DND-41 (cell line): ENCODE measurements at regions not wholly inside any gene's neighbourhood (a gene's known extent, or its start where the extent isn't known, plus 50 kb on each side); places are given as distances from the start of the nearest gene placed in this dataset.

ENCODE experiments used
- ATAC-seq: fragments of 200-7000 bp; cut with Tn5 transposase; 3 replicates; pipeline ENCODE4 v1.9.1; 2021; ENCODE audit warnings: low read depth; ENCODE audit not compliant: insufficient read depth
- DNase-seq: peaks from one replicate; pipeline ENCODE4 v3.0.0-alpha.2; 2020
- H2AFZ ChIP-seq: 2 replicates; pipeline ENCODE4 v1.6.0; 2012; ENCODE audit warnings: low read depth, low read length
- H3K27ac ChIP-seq: 2 replicates; pipeline ENCODE4 v1.5.1; 2012; ENCODE audit warnings: low read length, inconsistent platforms
- H3K27me3 ChIP-seq: fragments of 200-600 bp; sonication (generic); 2 replicates; pipeline ENCODE4 v1.6.0; 2012; ENCODE audit warnings: low read length, mild to moderate bottlenecking, inconsistent platforms; ENCODE audit not compliant: insufficient read depth, poor library complexity
- H3K36me3 ChIP-seq: 2 replicates; pipeline ENCODE4 v1.5.1; 2012; ENCODE audit warnings: low read length, inconsistent platforms; ENCODE audit not compliant: insufficient read depth
- H3K4me1 ChIP-seq: 2 replicates; pipeline ENCODE4 v1.5.1; 2012; ENCODE audit warnings: mild to moderate bottlenecking, low read length; ENCODE audit not compliant: insufficient read depth
- H3K4me2 ChIP-seq: 2 replicates; pipeline ENCODE4 v1.6.0; 2012; ENCODE audit warnings: mild to moderate bottlenecking, moderate library complexity, low read length, inconsistent platforms; ENCODE audit not compliant: insufficient read depth
- H3K4me3 ChIP-seq, 2 experiments: fragments of 200-600 bp in 1 of 2; shearing (Covaris generic) in 1 of 2; 2 replicates each; pipeline ENCODE4 v1.5.1; 2012 to 2016; ENCODE audit warnings: inconsistent platforms in 2 of 2, low read length in 2 of 2, mild to moderate bottlenecking in 2 of 2, low read depth in 1 of 2, moderate library complexity in 1 of 2
- H3K79me2 ChIP-seq: 2 replicates; pipeline ENCODE4 v1.6.0; 2012; ENCODE audit warnings: low read length, inconsistent platforms; ENCODE audit not compliant: insufficient read depth
- H3K9ac ChIP-seq: 2 replicates; pipeline ENCODE4 v1.6.0; 2012; ENCODE audit warnings: low read depth, mild to moderate bottlenecking, inconsistent platforms, low read length, moderate library complexity
- H3K9me3 ChIP-seq: 2 replicates; pipeline ENCODE4 v1.5.1; 2012; ENCODE audit warnings: low read length, moderate library complexity, mild to moderate bottlenecking, inconsistent platforms; ENCODE audit not compliant: insufficient read depth, severe bottlenecking
- H4K20me1 ChIP-seq: 2 replicates; pipeline ENCODE4 v1.6.0; 2012; ENCODE audit warnings: low read length; ENCODE audit not compliant: insufficient read depth
- CTCF ChIP-seq: IDR thresholded peaks from 2 replicates; pipeline ENCODE4 v1.5.1; 2012; ENCODE audit warnings: borderline replicate concordance, low read length, moderate library complexity, mild to moderate bottlenecking; ENCODE audit not compliant: poor library complexity, severe bottlenecking; ENCODE audit errors: extremely low read depth
- EZH2 ChIP-seq: IDR thresholded peaks from 3 replicates; pipeline ENCODE4 v1.6.1; 2012; ENCODE audit warnings: borderline replicate concordance, low read depth, mild to moderate bottlenecking, moderate library complexity, low read length, inconsistent platforms; ENCODE audit not compliant: severe bottlenecking

GRCh38 chr2:183465048-183465447 lies 340.8 kb downstream of the NUP35 start:
- Histone ChIP-seq H4K20me1 (no peaks in the 10 kb centered on the region), H3K79me2 (no peaks in the 10 kb centered on the region), H3K27ac (no peak overlapping the region), H3K27me3 (no peaks in the 10 kb centered on the region), H3K9me3 (no peaks in the 10 kb centered on the region), H2AFZ (no peak overlapping the region), H3K4me1 (no peaks in the 10 kb centered on the region), H3K9ac (no peak overlapping the region), H3K36me3 (no peaks in the 10 kb centered on the region), H3K4me2 (no peak overlapping the region), H3K4me3 (no peak overlapping the region)
- no peak for TF ChIP-seq EZH2
- no peak for TF ChIP-seq CTCF
- no peak for ATAC-seq
- DNase-seq: no peak

GRCh38 chr2:183474912-183475695 lies 350.9 kb downstream of the NUP35 start:
- Histone ChIP-seq H4K20me1 (no peaks in the 10 kb centered on the region), H2AFZ (no peak overlapping the region), H3K4me1 (no peaks in the 10 kb centered on the region), H3K4me3 (no peak overlapping the region), H3K27ac (no peak overlapping the region), H3K79me2 (no peaks in the 10 kb centered on the region), H3K27me3 (no peaks in the 10 kb centered on the region), H3K4me2 (no peak overlapping the region), H3K9ac (no peak overlapping the region), H3K9me3 (no peaks in the 10 kb centered on the region), H3K36me3 (no peaks in the 10 kb centered on the region)
- DNase-seq (no peak), ATAC-seq (no peak)
- TF ChIP-seq CTCF: no peak
- no peak for TF ChIP-seq EZH2

DNA sequence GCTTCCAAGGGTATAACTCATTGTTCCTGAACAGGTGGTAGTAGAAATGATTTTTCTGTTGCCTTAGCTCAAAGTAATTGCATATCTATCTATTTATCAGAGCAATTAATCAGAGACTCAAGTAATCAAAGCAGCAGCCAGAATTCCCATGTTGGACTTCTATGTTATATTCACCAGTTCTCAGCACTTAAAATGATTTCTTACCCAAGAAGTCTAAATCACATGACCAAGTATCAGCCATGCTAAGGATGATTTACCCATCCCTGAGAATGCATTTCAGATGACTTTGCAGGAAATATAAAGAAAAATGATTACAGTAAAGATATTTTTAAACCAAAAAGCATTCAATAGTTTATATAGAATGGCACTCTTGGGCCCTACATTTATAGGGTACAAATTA lies 352.2 kb downstream of the NUP35 start:
- Histone ChIP-seq H3K79me2 (no peaks in the 10 kb centered on the region), H4K20me1 (no peaks in the 10 kb centered on the region), H3K36me3 (no peaks in the 10 kb centered on the region), H2AFZ (no peak overlapping the region), H3K4me2 (no peak overlapping the region), H3K4me3 (no peak overlapping the region), H3K27ac (no peak overlapping the region), H3K9ac (no peak overlapping the region), H3K4me1 (no peaks in the 10 kb centered on the region), H3K9me3 (no peaks in the 10 kb centered on the region), H3K27me3 (no peaks in the 10 kb centered on the region)
- DNase-seq (no peak), ATAC-seq (no peak)
- TF ChIP-seq CTCF: no peak
- no peak for TF ChIP-seq EZH2
